Activated T-helper 1 cell treated with anti-CD3 and anti-CD28 coated beads, Interleukin-12 subunit alpha, Interleukin-12 subunit beta, Interleukin-2, Interleukin-4 antibody, amounts not matched to agents 30 ng/mL and 10 ng/mL and 1 ng/mL, durations not matched to agents 14 hours and 24 hours and 36 hours (primary cell): ENCODE measurements at regions not wholly inside any gene's neighbourhood (a gene's known extent, or its start where the extent isn't known, plus 50 kb on each side); places are given as distances from the start of the nearest gene placed in this dataset.

Experiments
- DNase-seq: peaks from one replicate; pipeline ENCODE4 v3.0.0; 2021; ENCODE audit warnings: low spot score
- H3K27ac Mint-ChIP-seq: one replicate; pipeline ENCODE4 v1.8.0; 2021; ENCODE audit warnings: mild to moderate bottlenecking, mixed read lengths
- H3K27me3 Mint-ChIP-seq: one replicate; pipeline ENCODE4 v1.8.0; 2022; ENCODE audit warnings: mild to moderate bottlenecking, moderate library complexity, mixed read lengths; ENCODE audit not compliant: insufficient read depth
- H3K36me3 Mint-ChIP-seq: one replicate; pipeline ENCODE4 v1.8.0; 2021; ENCODE audit warnings: low read depth, mixed read lengths
- H3K4me1 Mint-ChIP-seq: one replicate; pipeline ENCODE4 v1.8.0; 2021; ENCODE audit warnings: low read depth, mixed read lengths
- H3K4me3 Mint-ChIP-seq: one replicate; pipeline ENCODE4 v1.8.0; 2021; ENCODE audit warnings: mild to moderate bottlenecking, moderate library complexity, mixed read lengths
- H3K9me3 Mint-ChIP-seq: one replicate; pipeline ENCODE4 v1.8.0; 2021; ENCODE audit warnings: mixed read lengths
- intact Hi-C: fragments of 100-400 bp; cut with micrococcal nuclease; formaldehyde crosslinking; loops from one replicate; pipeline ENCODE4 v1.15.1; 2024

DNA sequence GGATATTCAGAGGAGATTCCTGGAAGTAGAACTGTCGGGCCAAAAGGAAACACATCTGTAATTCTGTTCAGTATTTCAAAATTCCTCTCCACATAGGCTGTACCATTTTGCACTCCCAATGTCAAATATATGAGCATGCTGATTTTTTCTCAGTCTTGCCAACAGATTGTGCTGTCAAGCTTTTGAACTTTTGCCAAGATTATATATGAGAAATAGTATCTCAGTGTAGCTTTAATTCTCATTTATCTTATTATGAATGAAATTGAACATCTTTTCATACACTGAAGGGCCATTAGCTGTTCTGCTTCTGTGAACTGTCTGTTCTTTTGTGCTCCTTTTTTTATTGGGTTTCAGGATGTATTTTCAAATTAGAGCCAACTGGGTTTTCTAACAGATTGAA is 907.1 kb downstream of the MAT2B start:
- no peaks in the 10 kb centered on the region for H3K4me1 Mint-ChIP-seq
- intact Hi-C loops, result no loop called here
- H3K4me3 Mint-ChIP-seq, result no peak overlapping the region
- no peak for DNase-seq
- no peaks in the 10 kb centered on the region for H3K36me3 Mint-ChIP-seq
- no peak overlapping the region for H3K27ac Mint-ChIP-seq
- H3K9me3 Mint-ChIP-seq, result peaks cover 5% of the 10 kb centered on the region
- no peaks in the 10 kb centered on the region for H3K27me3 Mint-ChIP-seq

DNA sequence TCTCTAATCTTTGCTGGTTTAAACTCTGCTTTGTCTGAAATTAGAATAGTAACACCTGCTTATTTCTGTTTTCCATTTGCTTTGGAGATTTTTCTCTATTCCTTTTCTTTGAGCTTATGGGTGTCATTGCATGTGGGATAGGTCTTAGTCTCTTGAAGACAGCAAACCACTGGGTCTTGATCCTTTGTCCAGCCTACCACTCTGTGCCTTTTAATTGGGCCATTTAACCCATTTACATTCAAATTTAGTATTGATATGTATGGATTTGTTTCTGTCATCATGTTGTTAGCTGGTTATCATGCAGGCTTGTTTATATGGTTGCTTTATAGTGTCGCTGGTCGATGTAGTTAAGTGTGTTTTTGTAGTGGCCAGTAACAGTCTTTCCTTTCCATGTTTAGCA is 914.7 kb downstream of the MAT2B start:
- DNase-seq, result no peak
- Mint-ChIP-seq H3K4me3 (no peak overlapping the region), H3K36me3 (no peaks in the 10 kb centered on the region), H3K27ac (no peak overlapping the region), H3K9me3 (peaks cover 24% of the 10 kb centered on the region), H3K27me3 (no peaks in the 10 kb centered on the region), H3K4me1 (no peaks in the 10 kb centered on the region)
- intact Hi-C loops, result no loop called here

DNA sequence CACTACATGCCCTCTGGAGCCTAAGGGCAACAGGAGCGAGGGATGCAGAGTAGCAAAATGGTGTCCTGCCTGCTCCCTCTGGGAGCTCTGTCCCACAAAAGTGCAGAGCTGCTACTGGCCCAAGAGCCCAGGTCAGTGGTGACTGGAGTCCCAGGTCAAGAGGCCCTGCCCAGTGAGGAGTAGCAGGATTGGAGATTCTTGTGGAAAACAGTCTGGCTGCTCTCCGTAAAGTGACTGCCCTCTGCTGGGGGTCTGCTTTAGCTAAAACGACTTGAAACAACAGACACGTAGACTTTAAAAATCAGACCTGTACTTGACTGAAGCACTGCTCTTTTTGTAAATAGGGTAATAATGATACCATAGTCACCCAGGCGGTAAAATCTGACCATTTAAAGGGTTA is 917.0 kb downstream of the MAT2B start:
- no peak overlapping the region for H3K27ac Mint-ChIP-seq
- no peaks in the 10 kb centered on the region for H3K36me3 Mint-ChIP-seq
- no peak overlapping the region for H3K4me3 Mint-ChIP-seq
- H3K9me3 Mint-ChIP-seq, result peaks cover 24% of the 10 kb centered on the region
- intact Hi-C loops, result no loop called here
- DNase-seq, result no peak
- no peaks in the 10 kb centered on the region for H3K27me3 Mint-ChIP-seq
- H3K4me1 Mint-ChIP-seq, result no peaks in the 10 kb centered on the region

DNA sequence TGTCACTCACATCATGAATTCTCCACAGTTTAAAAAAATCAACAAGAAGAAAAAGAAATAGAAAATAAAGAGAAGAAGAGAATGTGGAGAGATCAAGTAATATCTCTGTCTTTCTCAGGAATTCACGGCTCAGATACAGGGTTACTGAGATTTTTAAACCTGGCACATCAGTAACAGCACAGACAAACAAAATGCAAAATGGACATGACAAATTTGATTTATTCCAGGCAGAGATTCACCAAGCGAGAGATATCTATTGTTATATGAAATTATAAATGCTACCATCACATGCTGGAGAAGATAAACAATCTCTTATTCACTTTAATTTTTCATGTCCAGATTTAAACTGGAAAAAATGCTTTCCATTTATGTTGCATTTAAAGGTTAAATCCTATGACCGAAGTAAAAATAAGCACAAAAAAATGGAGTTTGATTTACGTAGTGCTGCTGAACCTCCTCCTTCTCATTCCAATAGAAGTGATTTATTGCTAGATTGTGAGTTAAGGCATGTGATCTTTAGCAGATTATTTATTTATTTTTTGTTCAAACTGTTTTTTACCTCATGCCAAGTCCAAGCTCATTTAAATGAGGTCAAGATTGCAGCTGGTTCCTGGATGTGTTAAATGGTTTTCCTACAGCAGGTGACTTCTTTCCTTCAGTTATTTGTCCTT is 926.4 kb downstream of the MAT2B start:
- H3K9me3 Mint-ChIP-seq, result no peaks in the 10 kb centered on the region
- intact Hi-C loops, result no loop called here
- H3K27ac Mint-ChIP-seq, result no peak overlapping the region
- H3K36me3 Mint-ChIP-seq, result no peaks in the 10 kb centered on the region
- H3K4me1 Mint-ChIP-seq, result no peaks in the 10 kb centered on the region
- H3K27me3 Mint-ChIP-seq, result no peaks in the 10 kb centered on the region
- H3K4me3 Mint-ChIP-seq, result no peak overlapping the region
- DNase-seq, result no peak

DNA sequence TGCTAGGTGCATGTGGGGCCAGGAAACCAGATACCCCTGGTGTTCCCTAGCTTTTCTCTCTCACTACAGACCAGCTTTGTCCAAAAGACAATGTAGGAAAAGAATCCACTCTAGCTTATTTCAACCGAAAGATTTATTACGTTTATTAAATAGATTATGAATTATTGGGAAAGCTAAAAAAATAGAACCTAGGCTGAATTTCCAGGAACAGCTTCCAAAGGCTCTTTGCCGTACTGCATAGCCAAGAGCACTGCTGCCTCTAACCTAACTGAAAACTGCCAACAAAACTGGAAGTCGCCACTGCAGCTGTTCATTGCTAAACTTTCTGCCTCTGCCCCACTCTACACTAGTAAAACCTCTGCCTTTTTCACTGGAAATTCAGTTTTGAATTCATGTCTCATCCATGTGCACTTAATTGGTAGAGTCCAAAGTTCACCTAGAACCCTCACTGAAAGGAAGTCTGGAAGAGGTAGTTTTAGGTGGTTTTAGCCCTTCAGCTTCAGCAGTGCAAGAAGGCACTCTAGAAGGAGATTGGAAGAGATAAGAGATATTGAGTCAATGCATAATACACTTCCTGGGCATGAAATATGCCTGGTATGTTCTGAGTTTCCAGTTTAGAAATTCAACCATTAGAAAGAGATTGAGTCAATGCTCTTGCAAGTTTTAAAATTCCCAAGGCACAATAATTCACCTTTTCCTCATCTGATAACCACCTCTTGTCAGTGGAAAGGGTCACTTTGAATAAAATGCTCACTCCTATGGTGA is 927.9 kb downstream of the MAT2B start:
- Mint-ChIP-seq H3K36me3 (no peaks in the 10 kb centered on the region), H3K4me3 (no peak overlapping the region), H3K27ac (no peak overlapping the region), H3K9me3 (no peaks in the 10 kb centered on the region), H3K27me3 (no peaks in the 10 kb centered on the region), H3K4me1 (no peaks in the 10 kb centered on the region)
- DNase-seq, result no peak
- intact Hi-C loops, result no loop called here

DNA sequence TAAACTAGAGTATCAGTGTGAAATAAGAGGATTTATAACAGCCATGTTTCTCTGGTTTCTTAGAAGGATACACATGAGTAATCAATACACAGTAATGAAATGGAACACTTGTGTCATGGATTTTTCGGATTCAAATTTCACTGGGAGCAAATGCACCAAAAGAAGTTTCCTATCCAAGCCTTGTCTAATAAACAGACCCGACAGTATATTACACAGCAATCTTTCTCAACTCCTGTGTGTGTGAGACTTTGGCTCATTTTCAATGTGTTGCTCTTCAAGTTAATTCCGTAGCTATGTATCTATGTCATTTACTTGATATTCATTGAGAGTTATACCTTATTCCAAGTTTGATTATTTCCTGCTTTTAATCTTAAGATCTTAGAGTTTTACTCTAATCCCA is 930.2 kb downstream of the MAT2B start:
- H3K27me3 Mint-ChIP-seq, result no peaks in the 10 kb centered on the region
- no peak overlapping the region for H3K27ac Mint-ChIP-seq
- no peak for DNase-seq
- no peaks in the 10 kb centered on the region for H3K36me3 Mint-ChIP-seq
- no peaks in the 10 kb centered on the region for H3K9me3 Mint-ChIP-seq
- intact Hi-C loops, result no loop called here
- H3K4me3 Mint-ChIP-seq, result no peak overlapping the region
- no peaks in the 10 kb centered on the region for H3K4me1 Mint-ChIP-seq

GRCh38 chr5:164439799-164440198 is 934.4 kb downstream of the MAT2B start:
- no peaks in the 10 kb centered on the region for H3K9me3 Mint-ChIP-seq
- H3K27me3 Mint-ChIP-seq, result no peaks in the 10 kb centered on the region
- H3K4me3 Mint-ChIP-seq, result no peak overlapping the region
- intact Hi-C loops, result no loop called here
- DNase-seq, result no peak
- no peaks in the 10 kb centered on the region for H3K36me3 Mint-ChIP-seq
- H3K27ac Mint-ChIP-seq, result no peak overlapping the region
- H3K4me1 Mint-ChIP-seq, result no peaks in the 10 kb centered on the region

DNA sequence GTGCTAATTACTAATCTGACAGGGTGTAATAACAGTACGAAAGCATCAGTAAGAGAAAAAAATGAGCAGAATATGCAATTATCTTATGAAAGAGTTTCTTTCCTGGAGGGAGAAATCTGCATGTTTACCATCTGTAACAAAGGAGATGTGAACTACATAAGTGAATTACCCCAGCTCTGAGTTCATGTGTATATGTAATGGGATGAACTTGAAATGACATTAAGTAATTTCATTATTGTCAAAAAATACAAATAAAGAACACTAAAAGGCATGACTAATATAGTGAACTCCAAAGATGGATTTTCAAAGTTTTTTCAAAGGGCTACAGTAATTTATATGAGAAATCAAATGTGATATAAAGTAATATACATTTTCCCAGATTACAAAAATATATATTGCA is 944.0 kb downstream of the MAT2B start:
- Mint-ChIP-seq H3K9me3 (no peaks in the 10 kb centered on the region), H3K27me3 (no peaks in the 10 kb centered on the region), H3K27ac (no peak overlapping the region), H3K4me1 (no peaks in the 10 kb centered on the region), H3K4me3 (no peak overlapping the region), H3K36me3 (no peaks in the 10 kb centered on the region)
- intact Hi-C loops, result no loop called here
- DNase-seq, result no peak

DNA sequence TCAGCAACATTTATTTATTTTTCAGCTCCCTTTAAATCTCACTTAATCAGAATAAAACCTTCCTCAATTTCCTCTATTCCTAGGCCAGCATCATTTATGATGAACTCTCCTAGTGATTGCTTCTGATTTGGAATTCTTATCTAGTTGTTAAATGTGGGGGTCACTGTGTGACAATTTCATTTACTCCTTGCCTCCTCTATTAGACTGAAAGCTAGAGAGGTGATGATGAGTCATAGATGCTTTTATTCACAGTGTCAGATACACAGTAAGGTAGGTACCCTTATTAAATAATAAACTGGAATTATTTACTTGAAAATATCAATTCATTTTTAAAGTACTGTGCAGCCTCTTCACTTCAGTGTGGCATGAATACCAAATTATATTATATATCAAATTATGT is 960.6 kb downstream of the MAT2B start:
- Mint-ChIP-seq H3K4me1 (no peaks in the 10 kb centered on the region), H3K27ac (no peak overlapping the region), H3K27me3 (no peaks in the 10 kb centered on the region), H3K36me3 (no peaks in the 10 kb centered on the region), H3K9me3 (no peaks in the 10 kb centered on the region), H3K4me3 (no peak overlapping the region)
- intact Hi-C loops, result no loop called here
- DNase-seq, result no peak

DNA sequence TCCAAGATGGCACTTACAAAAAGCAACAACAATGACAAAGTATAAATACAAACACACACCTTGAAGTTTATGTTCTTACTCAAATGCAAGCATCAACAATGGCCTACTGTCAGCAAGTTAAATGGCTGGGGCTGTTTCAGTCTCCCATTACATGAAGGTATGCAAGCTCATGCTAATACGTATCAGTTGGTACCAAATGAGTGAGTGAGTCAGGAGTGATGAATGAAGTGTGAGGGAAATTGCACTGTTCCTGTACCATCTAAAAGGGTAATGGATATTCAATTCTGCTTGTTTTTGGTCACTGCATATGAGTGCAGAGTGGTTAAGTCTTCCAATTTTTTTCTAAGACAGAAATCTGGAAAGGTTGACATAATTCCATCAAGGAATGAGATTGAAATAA is 964.9 kb downstream of the MAT2B start:
- H3K9me3 Mint-ChIP-seq, result no peaks in the 10 kb centered on the region
- intact Hi-C loops, result no loop called here

DNA sequence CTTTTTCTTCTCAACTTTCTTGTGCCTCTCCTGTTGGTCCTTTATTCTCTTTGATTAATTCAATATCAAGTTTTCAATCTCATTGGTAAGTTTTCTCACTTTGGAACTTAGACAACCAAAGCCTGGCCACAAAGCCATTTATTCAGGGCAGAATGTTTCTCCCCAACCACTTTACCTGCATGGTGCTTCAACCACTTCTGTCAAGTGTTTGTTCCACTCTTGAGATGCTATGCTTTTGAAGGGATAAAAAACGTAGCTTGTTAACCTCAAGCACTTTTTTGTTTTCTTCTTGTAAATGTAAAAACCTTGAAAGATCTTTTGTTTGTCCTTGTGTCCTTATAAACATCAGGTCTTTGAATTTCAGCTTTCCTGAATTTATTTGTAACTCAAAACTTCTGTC is 966.7 kb downstream of the MAT2B start:
- H3K9me3 Mint-ChIP-seq, result no peaks in the 10 kb centered on the region
- H3K4me3 Mint-ChIP-seq, result no peak overlapping the region
- H3K4me1 Mint-ChIP-seq, result no peaks in the 10 kb centered on the region
- DNase-seq, result no peak
- no peaks in the 10 kb centered on the region for H3K36me3 Mint-ChIP-seq
- no peaks in the 10 kb centered on the region for H3K27me3 Mint-ChIP-seq
- H3K27ac Mint-ChIP-seq, result no peak overlapping the region
- intact Hi-C loops, result no loop called here

More for the DNA sequence above, 964.9 kb downstream of the MAT2B start:
- Mint-ChIP-seq H3K4me3 (no peak overlapping the region), H3K27ac (no peak overlapping the region), H3K4me1 (no peaks in the 10 kb centered on the region), H3K27me3 (no peaks in the 10 kb centered on the region), H3K36me3 (no peaks in the 10 kb centered on the region)
- no peak for DNase-seq

GRCh38 chr5:164475339-164475977 is 970.0 kb downstream of the MAT2B start:
- Mint-ChIP-seq H3K27ac (no peak overlapping the region), H3K9me3 (no peaks in the 10 kb centered on the region), H3K27me3 (no peaks in the 10 kb centered on the region), H3K4me3 (no peak overlapping the region), H3K4me1 (no peaks in the 10 kb centered on the region), H3K36me3 (no peaks in the 10 kb centered on the region)
- intact Hi-C loops, result no loop called here
- no peak for DNase-seq

DNA sequence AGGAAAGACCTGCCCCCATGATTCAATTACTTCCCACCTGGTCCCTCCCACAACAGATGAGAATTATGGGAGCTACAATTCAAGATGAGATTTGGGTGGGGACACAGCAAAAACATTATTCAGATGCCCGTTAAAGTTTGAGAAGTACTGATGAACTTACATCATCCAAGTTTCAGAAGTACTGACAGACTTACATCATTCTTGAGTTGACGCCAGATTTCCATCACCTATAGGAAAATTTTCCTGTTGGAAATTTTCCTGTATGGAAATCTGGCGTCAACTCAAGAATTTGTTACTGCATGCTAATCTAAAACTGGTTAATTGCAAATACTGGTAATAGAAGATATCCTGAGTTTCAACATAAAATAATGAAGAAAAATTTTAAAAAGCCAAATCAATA is 975.9 kb downstream of the MAT2B start:
- intact Hi-C loops, result no loop called here
- Mint-ChIP-seq H3K27me3 (no peaks in the 10 kb centered on the region), H3K27ac (no peak overlapping the region), H3K4me1 (no peaks in the 10 kb centered on the region), H3K36me3 (no peaks in the 10 kb centered on the region), H3K9me3 (no peaks in the 10 kb centered on the region), H3K4me3 (no peak overlapping the region)
- DNase-seq, result no peak
